Activated CD8-positive, alpha-beta T cell treated with anti-CD3 and anti-CD28 coated beads, Interleukin-2, amount 10 ng/mL, durations not matched to agents 7 days and 5 days (primary cell): ENCODE measurements at regions not wholly inside any gene's neighbourhood (a gene's known extent, or its start where the extent isn't known, plus 50 kb on each side); places are given as distances from the start of the nearest gene placed in this dataset.

ENCODE experiments used
- ATAC-seq: fragments of 150-1000 bp; cut with Tn5 transposase; one replicate; pipeline ENCODE4 v1.10.0; 2021; ENCODE audit warnings: moderate library complexity
- CTCF ChIA-PET: fragments of 350-600 bp; sonication (Branson Sonifier 250); formaldehyde crosslinking; loops from one replicate; lab custom pipeline; 2021; ENCODE audit warnings: antibody characterized with exemption; lab: Charles Lee
- POLR2A ChIA-PET: fragments of 350-600 bp; sonication (Branson Sonifier 250); formaldehyde crosslinking; loops from one replicate; lab custom pipeline; 2021; ENCODE audit warnings: antibody characterized with exemption; lab: Charles Lee
- DNase-seq: peaks from one replicate; pipeline ENCODE4 v3.0.0-alpha.2; 2020
- H3K27ac Mint-ChIP-seq: one replicate; pipeline ENCODE4 v1.8.0; 2021; ENCODE audit warnings: mild to moderate bottlenecking, mixed read lengths
- H3K27me3 Mint-ChIP-seq: one replicate; pipeline ENCODE4 v1.8.0; 2021; ENCODE audit warnings: low read depth, mixed read lengths
- H3K36me3 Mint-ChIP-seq: one replicate; pipeline ENCODE4 v1.8.0; 2021; ENCODE audit warnings: low read depth, mixed read lengths
- H3K4me1 Mint-ChIP-seq: one replicate; pipeline ENCODE4 v1.8.0; 2021; ENCODE audit warnings: low read depth, mixed read lengths
- H3K4me3 Mint-ChIP-seq: one replicate; pipeline ENCODE4 v1.8.0; 2021; ENCODE audit warnings: mild to moderate bottlenecking, mixed read lengths
- H3K9me3 Mint-ChIP-seq: one replicate; pipeline ENCODE4 v1.8.0; 2022; ENCODE audit warnings: mixed read lengths; ENCODE audit not compliant: insufficient read depth

- ATAC-seq (no peak), DNase-seq (no peak)
- Mint-ChIP-seq H3K4me3 (no peak overlapping the region), H3K9me3 (no peaks in the 10 kb centered on the region), H3K27ac (no peak overlapping the region), H3K27me3 (no peaks in the 10 kb centered on the region), H3K4me1 (peaks cover 14% of the 10 kb centered on the region), H3K36me3 (no peaks in the 10 kb centered on the region)
- ChIA-PET CTCF (interaction anchor here (1.0 kb wide), 1 partner anchor 34 kb away, joined by 3 read pairs; no protein-coding TSS in a partner anchor), POLR2A (no interaction called here)
These were observed 110.5 kb upstream of the HMHB1 start for GRCh38 chr5:143701493-143701892.

GRCh38 chr5:143700994-143701393, 111.0 kb upstream of the HMHB1 start:
- H3K4me3 Mint-ChIP-seq = no peak overlapping the region
- no peak overlapping the region for H3K27ac Mint-ChIP-seq
- peaks cover 14% of the 10 kb centered on the region for H3K4me1 Mint-ChIP-seq
- H3K27me3 Mint-ChIP-seq = no peaks in the 10 kb centered on the region
- ChIA-PET CTCF (interaction anchor here (0.9 to 1.0 kb wide), 2 partner anchors 9 to 34 kb away, joined by 3 read pairs; no protein-coding TSS in a partner anchor), POLR2A (no interaction called here)
- no peaks in the 10 kb centered on the region for H3K9me3 Mint-ChIP-seq
- ATAC-seq (no peak), DNase-seq (no peak)
- H3K36me3 Mint-ChIP-seq = no peaks in the 10 kb centered on the region

- no peak for ATAC-seq
- ChIA-PET CTCF (no interaction called here), POLR2A (no interaction called here)
- H3K27ac Mint-ChIP-seq = no peak overlapping the region
- no peaks in the 10 kb centered on the region for H3K27me3 Mint-ChIP-seq
- no peaks in the 10 kb centered on the region for H3K36me3 Mint-ChIP-seq
- DNase-seq = no peak
- H3K9me3 Mint-ChIP-seq = no peaks in the 10 kb centered on the region
- H3K4me3 Mint-ChIP-seq = no peak overlapping the region
- peaks cover 20% of the 10 kb centered on the region for H3K4me1 Mint-ChIP-seq
These were observed 112.8 kb upstream of the HMHB1 start for GRCh38 chr5:143699121-143699520.

- ATAC-seq = no peak
- no peaks in the 10 kb centered on the region for H3K36me3 Mint-ChIP-seq
- H3K4me3 Mint-ChIP-seq = no peak overlapping the region
- H3K27ac Mint-ChIP-seq = no peak overlapping the region
- no peaks in the 10 kb centered on the region for H3K27me3 Mint-ChIP-seq
- peaks cover 26% of the 10 kb centered on the region for H3K4me1 Mint-ChIP-seq
- DNase-seq = peak; percentile 22
- POLR2A ChIA-PET = no interaction called here
- CTCF ChIA-PET = no interaction called here
- no peaks in the 10 kb centered on the region for H3K9me3 Mint-ChIP-seq
These were observed 113.4 kb upstream of the HMHB1 start for GRCh38 chr5:143698574-143698973.

DNA sequence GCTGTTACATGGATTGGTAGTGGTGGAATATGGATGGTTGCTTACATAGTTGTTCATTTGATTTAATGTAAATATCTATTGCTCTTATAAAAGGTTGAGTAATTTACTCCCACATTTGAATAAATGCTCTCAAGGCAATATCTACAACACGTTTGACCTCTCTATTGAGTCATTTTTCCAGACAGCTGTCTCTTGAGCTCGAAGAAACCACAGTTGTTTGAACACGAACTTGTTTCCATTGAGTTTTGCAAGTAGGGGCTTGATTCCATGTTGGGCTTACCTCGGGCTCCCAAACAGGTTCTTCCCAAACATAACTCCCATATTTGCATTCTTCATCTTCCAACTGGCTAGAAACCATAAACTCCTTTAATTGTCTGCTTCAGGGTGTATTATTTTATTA, 115.0 kb upstream of the HMHB1 start:
- Mint-ChIP-seq H3K27me3 (no peaks in the 10 kb centered on the region), H3K4me1 (peaks cover 32% of the 10 kb centered on the region), H3K27ac (no peak overlapping the region), H3K36me3 (no peaks in the 10 kb centered on the region), H3K4me3 (no peak overlapping the region), H3K9me3 (no peaks in the 10 kb centered on the region)
- ATAC-seq (no peak), DNase-seq (no peak)
- ChIA-PET CTCF (no interaction called here), POLR2A (no interaction called here)

- no peak overlapping the region for H3K27ac Mint-ChIP-seq
- H3K27me3 Mint-ChIP-seq = no peaks in the 10 kb centered on the region
- no peaks in the 10 kb centered on the region for H3K36me3 Mint-ChIP-seq
- H3K4me3 Mint-ChIP-seq = no peak overlapping the region
- H3K9me3 Mint-ChIP-seq = peaks cover 2% of the 10 kb centered on the region
- DNase-seq (no peak), ATAC-seq (no peak)
- POLR2A ChIA-PET = no interaction called here
- peaks cover 32% of the 10 kb centered on the region for H3K4me1 Mint-ChIP-seq
- CTCF ChIA-PET = no interaction called here
These were observed 116.0 kb upstream of the HMHB1 start for GRCh38 chr5:143695941-143696340.

GRCh38 chr5:143695244-143695864, 116.6 kb upstream of the HMHB1 start:
- H3K36me3 Mint-ChIP-seq = no peaks in the 10 kb centered on the region
- no peak overlapping the region for H3K4me3 Mint-ChIP-seq
- H3K27ac Mint-ChIP-seq = no peak overlapping the region
- DNase-seq (no peak), ATAC-seq (no peak)
- POLR2A ChIA-PET = no interaction called here
- H3K9me3 Mint-ChIP-seq = peaks cover 8% of the 10 kb centered on the region
- CTCF ChIA-PET = no interaction called here
- no peaks in the 10 kb centered on the region for H3K27me3 Mint-ChIP-seq
- peaks cover 32% of the 10 kb centered on the region for H3K4me1 Mint-ChIP-seq

DNA sequence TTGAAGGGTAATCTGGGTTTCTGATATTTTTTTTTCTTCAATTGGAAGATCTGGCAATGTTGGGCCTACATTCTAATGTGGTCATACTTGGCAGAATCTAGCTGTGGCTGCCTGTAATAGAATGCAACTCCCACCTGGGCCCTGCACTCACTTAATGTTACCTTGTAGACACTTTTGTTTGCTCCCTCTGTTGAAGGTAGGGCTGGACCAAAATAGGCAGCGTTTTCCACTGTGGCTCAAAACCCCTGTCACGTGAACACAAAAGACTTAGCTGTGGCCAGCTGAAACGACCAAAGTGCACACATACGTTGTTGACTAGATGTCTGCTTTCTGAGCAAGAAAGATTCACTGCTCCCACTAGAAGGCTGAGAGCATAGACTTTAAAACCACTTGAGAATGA, 117.6 kb upstream of the HMHB1 start:
- POLR2A ChIA-PET = interaction anchor here (0.6 kb wide), 1 partner anchor 15 kb away, joined by 3 read pairs; no protein-coding TSS in a partner anchor
- DNase-seq = no peak
- H3K9me3 Mint-ChIP-seq = peaks cover 14% of the 10 kb centered on the region
- peaks cover 30% of the 10 kb centered on the region for H3K4me1 Mint-ChIP-seq
- peak overlapping the region; percentile 50 for H3K27ac Mint-ChIP-seq
- CTCF ChIA-PET = no interaction called here
- no peaks in the 10 kb centered on the region for H3K27me3 Mint-ChIP-seq
- no peak for ATAC-seq
- no peaks in the 10 kb centered on the region for H3K36me3 Mint-ChIP-seq
- no peak overlapping the region for H3K4me3 Mint-ChIP-seq

GRCh38 chr5:143693651-143694252, 118.2 kb upstream of the HMHB1 start:
- no peak overlapping the region for H3K27ac Mint-ChIP-seq
- no peaks in the 10 kb centered on the region for H3K36me3 Mint-ChIP-seq
- ChIA-PET CTCF (interaction anchor here (0.7 kb wide), 2 partner anchors 11 to 945 kb away, joined by 3 read pairs; no protein-coding TSS in a partner anchor), POLR2A (interaction anchor here (0.6 kb wide), 1 partner anchor 16 kb away, joined by 3 read pairs; no protein-coding TSS in a partner anchor)
- H3K9me3 Mint-ChIP-seq = peaks cover 14% of the 10 kb centered on the region
- DNase-seq = peak; percentile 22
- peaks cover 24% of the 10 kb centered on the region for H3K4me1 Mint-ChIP-seq
- no peaks in the 10 kb centered on the region for H3K27me3 Mint-ChIP-seq
- peak; percentile 80 for ATAC-seq
- no peak overlapping the region for H3K4me3 Mint-ChIP-seq

GRCh38 chr5:143692342-143692741, 119.6 kb upstream of the HMHB1 start:
- POLR2A ChIA-PET = no interaction called here
- Mint-ChIP-seq H3K4me1 (peaks cover 18% of the 10 kb centered on the region), H3K36me3 (no peaks in the 10 kb centered on the region), H3K27me3 (no peaks in the 10 kb centered on the region), H3K4me3 (no peak overlapping the region), H3K9me3 (peaks cover 14% of the 10 kb centered on the region), H3K27ac (no peak overlapping the region)
- ATAC-seq (no peak), DNase-seq (no peak)
- CTCF ChIA-PET = no interaction called here

- Mint-ChIP-seq H3K4me1 (peaks cover 18% of the 10 kb centered on the region), H3K27me3 (no peaks in the 10 kb centered on the region), H3K36me3 (no peaks in the 10 kb centered on the region), H3K27ac (no peak overlapping the region), H3K4me3 (no peak overlapping the region), H3K9me3 (peaks cover 14% of the 10 kb centered on the region)
- ATAC-seq (no peak), DNase-seq (no peak)
- ChIA-PET POLR2A (no interaction called here), CTCF (no interaction called here)
These were observed 120.0 kb upstream of the HMHB1 start for GRCh38 chr5:143691945-143692290.

DNA sequence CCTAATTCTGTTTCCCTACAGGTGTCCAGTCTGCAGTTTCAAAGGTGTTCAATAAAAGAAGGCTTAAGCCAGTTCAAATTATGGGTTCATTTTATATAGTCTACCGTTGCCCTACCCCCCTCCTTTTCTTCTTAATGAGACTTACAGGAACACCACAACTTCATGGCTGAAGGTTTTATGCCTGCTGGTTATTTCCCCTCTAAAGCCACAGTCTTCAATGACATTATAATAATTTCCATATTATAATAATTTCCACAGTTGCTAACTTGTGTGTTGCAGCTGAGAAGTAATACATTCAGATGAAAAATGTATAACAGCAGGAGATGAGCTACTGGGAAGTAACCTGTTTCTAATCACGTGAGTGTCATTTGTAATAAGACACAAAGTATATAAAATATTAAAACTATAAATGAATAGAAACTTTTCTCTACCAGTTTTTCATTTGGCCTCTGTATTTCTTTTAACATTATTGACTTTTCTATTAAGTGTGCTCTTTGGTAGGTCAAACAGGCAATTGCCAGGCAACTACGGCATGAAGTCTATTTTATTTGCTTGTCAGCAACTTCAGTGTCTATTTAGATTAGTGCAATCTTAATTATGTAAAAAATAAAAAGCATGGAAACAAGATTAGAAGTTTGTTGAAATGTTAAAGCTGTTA, 120.5 kb upstream of the HMHB1 start:
- H3K9me3 Mint-ChIP-seq = peaks cover 14% of the 10 kb centered on the region
- H3K27ac Mint-ChIP-seq = no peak overlapping the region
- peaks cover 18% of the 10 kb centered on the region for H3K4me1 Mint-ChIP-seq
- CTCF ChIA-PET = no interaction called here
- no peaks in the 10 kb centered on the region for H3K36me3 Mint-ChIP-seq
- ATAC-seq (no peak), DNase-seq (no peak)
- H3K4me3 Mint-ChIP-seq = no peak overlapping the region
- H3K27me3 Mint-ChIP-seq = no peaks in the 10 kb centered on the region
- POLR2A ChIA-PET = no interaction called here
